ENCODE measurements at regions not wholly inside any gene's neighbourhood (a gene's known extent, or its start where the extent isn't known, plus 50 kb on each side); places are given as distances from the start of the nearest gene placed in this dataset.

DNA sequence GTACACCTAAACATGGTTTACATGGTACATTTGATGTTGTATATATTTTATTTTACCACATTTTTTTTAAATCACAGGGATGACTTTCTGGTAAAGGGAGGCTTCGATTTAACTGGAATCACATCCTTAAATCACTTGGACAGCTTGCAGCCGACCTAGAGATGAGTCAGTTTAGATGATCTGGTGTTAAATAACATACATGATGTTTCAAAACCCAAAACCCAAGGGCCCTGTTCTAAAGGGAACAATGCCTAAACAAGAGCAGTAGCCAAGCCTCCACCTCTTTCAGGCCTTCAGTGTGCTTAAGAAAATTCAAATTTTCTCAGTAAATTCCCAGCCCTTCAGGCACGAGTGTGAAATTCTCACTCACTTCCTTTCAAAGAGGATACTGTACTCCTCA lies 108.8 kb downstream of the WT1 start:
- TF ChIP-seq POLR2A (IDR thresholded peaks at IDR 0.05), result no peak
- no peak for TF ChIP-seq CTCF (IDR thresholded peaks at IDR 0.05)
